ENCODE measurements at regions not wholly inside any gene's neighbourhood (a gene's known extent, or its start where the extent isn't known, plus 50 kb on each side); places are given as distances from the start of the nearest gene placed in this dataset.

GRCh38 chrX:38982370-38982769, 181.1 kb downstream of the MID1IP1 start:
- TF ChIP-seq RFX5 (IDR thresholded peaks at IDR 0.05; ENCODE audit: low read length) (no peak), ELF1 (IDR thresholded peaks at IDR 0.05) (no peak), GABPA (IDR thresholded peaks at IDR 0.05; ENCODE audit: low read depth) (no peak), FOXM1 (IDR thresholded peaks at IDR 0.05; ENCODE audit: low read depth) (no peak), TAF1 (IDR thresholded peaks at IDR 0.05; ENCODE audit: borderline replicate concordance, low read depth, low read length) (no peak), CTCF (IDR thresholded peaks at IDR 0.05) (no peak), PBX3 (IDR thresholded peaks at IDR 0.05) (no peak), SMC3 (IDR thresholded peaks at IDR 0.05; ENCODE audit: low read depth, low read length) (no peak), USF2 (IDR thresholded peaks at IDR 0.05; ENCODE audit: borderline replicate concordance, low read depth, low read length) (no peak), TCF12 (IDR thresholded peaks at IDR 0.05) (no peak), MXI1 (IDR thresholded peaks at IDR 0.05; ENCODE audit: low read depth, low read length) (no peak), EZH2phosphoT487 (IDR thresholded peaks at IDR 0.05; ENCODE audit: borderline replicate concordance, low read depth) (no peak), MAX (IDR thresholded peaks at IDR 0.05; ENCODE audit: low read depth) (no peak)
